ENCODE measurements at regions not wholly inside any gene's neighbourhood (a gene's known extent, or its start where the extent isn't known, plus 50 kb on each side); places are given as distances from the start of the nearest gene placed in this dataset.

DNA sequence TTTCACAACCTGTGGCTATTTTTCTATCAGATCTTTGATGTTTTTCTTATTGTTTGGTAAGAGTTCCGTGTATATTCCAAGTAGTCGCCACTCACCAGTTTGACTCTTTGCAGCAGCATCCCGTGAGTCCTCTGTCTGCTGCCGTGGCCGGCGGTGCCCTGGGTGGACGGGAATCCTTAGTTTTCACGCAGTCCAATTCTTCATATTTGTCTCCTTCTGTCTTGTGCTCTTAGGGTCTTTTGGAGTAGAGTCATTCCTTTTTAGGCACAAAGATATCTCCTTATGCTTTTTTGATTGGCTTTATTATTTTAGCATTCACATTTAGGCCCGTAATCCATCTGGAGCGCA is 94.9 kb upstream of the MSX1 start:
- H3K9ac ChIP-seq: no peak overlapping the region
- TF ChIP-seq RXRA (IDR thresholded peaks at IDR 0.05; ENCODE audit: borderline replicate concordance, low read depth) (no peak), PBX3 (IDR thresholded peaks at IDR 0.05) (no peak)
- TF ChIP-seq, protein P1, sequence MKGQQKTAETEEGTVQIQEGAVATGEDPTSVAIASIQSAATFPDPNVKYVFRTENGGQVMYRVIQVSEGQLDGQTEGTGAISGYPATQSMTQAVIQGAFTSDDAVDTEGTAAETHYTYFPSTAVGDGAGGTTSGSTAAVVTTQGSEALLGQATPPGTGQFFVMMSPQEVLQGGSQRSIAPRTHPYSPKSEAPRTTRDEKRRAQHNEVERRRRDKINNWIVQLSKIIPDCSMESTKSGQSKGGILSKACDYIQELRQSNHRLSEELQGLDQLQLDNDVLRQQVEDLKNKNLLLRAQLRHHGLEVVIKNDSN (IDR thresholded peaks at IDR 0.05; ENCODE audit: borderline replicate concordance, low read depth): no peak
- H3K27ac ChIP-seq (ENCODE audit: low read depth in 2 of 2, low read length in 1 of 2): no peak overlapping the region
- H3F3A ChIP-seq (replicated peaks; ENCODE audit: insufficient read depth): no peaks in the 10 kb centered on the region
- DNase-seq: no peak
- no peaks in the 10 kb centered on the region for H3K36me3 ChIP-seq (replicated peaks in 1 of 2; ENCODE audit: control insufficient read depth in 1 of 2, insufficient read depth in 2 of 2, low read length in 1 of 2)
- no peak overlapping the region for H3K4me2 ChIP-seq
- H3K79me2 ChIP-seq (ENCODE audit: insufficient read depth): no peaks in the 10 kb centered on the region
- H3K9me3 ChIP-seq: no peaks in the 10 kb centered on the region
- no peaks in the 10 kb centered on the region for H4K20me1 ChIP-seq (ENCODE audit: insufficient read depth)
- peaks cover 0 to 18% of the 10 kb centered on the region in 2 experiments; a peak in 1 of 4 replicates for H3K4me1 ChIP-seq (ENCODE audit: control insufficient read depth in 1 of 2, insufficient read depth in 2 of 2, low read depth in 1 of 2, low read length in 1 of 2)
- no peak overlapping the region for H3K4me3 ChIP-seq (ENCODE audit: low read depth in 2 of 2, low read length in 1 of 2)
- 97% methylated on average over 10 of the region's 10 CpGs for WGBS (ENCODE audit: low lambda C conversion rate)
- H3K27me3 ChIP-seq (ENCODE audit: insufficient read depth): no peaks in the 10 kb centered on the region
- ChIA-PET CTCF (interaction anchor here (0.9 kb wide), 1 partner anchor 17 kb away, joined by 3 read pairs; no protein-coding TSS in a partner anchor), POLR2A (no interaction called here)
- no peak overlapping the region for H2AFZ ChIP-seq (ENCODE audit: low read depth)
- H3K9me2 ChIP-seq: no peaks in the 10 kb centered on the region

DNA sequence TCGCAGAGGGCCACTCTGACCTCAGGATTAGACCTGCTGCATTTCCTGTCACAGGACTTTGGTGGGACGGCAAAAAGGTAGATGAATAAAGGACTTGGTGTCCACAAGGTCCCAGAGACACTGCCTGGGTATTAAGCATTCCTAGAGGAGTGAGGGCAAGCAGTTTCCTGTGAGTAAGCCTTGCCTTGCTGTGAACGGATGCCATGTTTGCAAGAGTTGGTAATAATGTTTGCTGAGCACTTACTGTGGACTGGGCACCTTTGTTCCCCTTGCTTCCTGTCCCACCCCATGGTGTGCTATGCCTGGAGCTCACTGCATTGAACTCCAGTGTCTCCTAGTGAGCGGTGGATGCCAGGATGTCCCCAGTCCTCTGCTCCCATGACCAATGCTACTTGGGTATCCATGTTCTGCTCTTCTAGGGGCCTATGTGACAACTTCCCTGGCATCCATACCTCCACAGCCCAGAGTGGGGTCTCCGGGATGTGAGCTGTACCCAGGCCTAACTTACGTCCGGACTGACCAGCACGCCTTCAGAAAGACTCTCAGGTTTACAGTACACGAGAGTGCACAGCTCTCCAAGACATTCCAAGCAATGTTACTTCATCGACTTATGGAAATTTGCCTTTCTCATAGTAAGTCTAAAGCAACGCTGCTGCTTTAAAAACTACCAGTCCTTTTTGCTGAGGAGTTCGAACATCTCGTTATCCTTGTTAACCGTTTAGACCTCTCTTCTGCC is 95.5 kb upstream of the MSX1 start:
- Histone ChIP-seq H4K20me1 (ENCODE audit: insufficient read depth) (no peaks in the 10 kb centered on the region), H3K9me3 (no peaks in the 10 kb centered on the region), H3K36me3 (replicated peaks in 1 of 2; ENCODE audit: control insufficient read depth in 1 of 2, insufficient read depth in 2 of 2, low read length in 1 of 2) (no peaks in the 10 kb centered on the region), H3K9ac (no peak overlapping the region), H2AFZ (ENCODE audit: low read depth) (no peak overlapping the region), H3K4me3 (ENCODE audit: low read depth in 2 of 2, low read length in 1 of 2) (no peak overlapping the region), H3K4me1 (ENCODE audit: control insufficient read depth in 1 of 2, insufficient read depth in 2 of 2, low read depth in 1 of 2, low read length in 1 of 2) (peaks cover 0 to 18% of the 10 kb centered on the region in 2 experiments; a peak in 1 of 4 replicates), H3K9me2 (no peaks in the 10 kb centered on the region), H3K27me3 (ENCODE audit: insufficient read depth) (no peaks in the 10 kb centered on the region), H3K27ac (ENCODE audit: low read depth in 2 of 2, low read length in 1 of 2) (peak overlapping the region in 1 of 2 experiments; percentile 39; a peak in 1 of 4 replicates), H3K4me2 (peak overlapping the region; percentile 49), H3K79me2 (ENCODE audit: insufficient read depth) (no peaks in the 10 kb centered on the region), H3F3A (replicated peaks; ENCODE audit: insufficient read depth) (no peaks in the 10 kb centered on the region)
- 81% methylated on average over 14 of the region's 14 CpGs for WGBS (ENCODE audit: low lambda C conversion rate)
- ChIA-PET POLR2A (interaction anchor here (0.7 kb wide), 1 partner anchor 11 kb away, joined by 3 read pairs; no protein-coding TSS in a partner anchor), CTCF (interaction anchor here (0.9 to 1.2 kb wide), 2 partner anchors 9 to 17 kb away, joined by 3 read pairs; no protein-coding TSS in a partner anchor)
- DNase-seq: no peak
- no peak for TF ChIP-seq YY1 (IDR thresholded peaks at IDR 0.05; ENCODE audit: low read depth)

- CTCF ChIA-PET: interaction anchor here (0.6 to 1.4 kb wide), 4 partner anchors 8 to 1927 kb away, joined by 3 to 4 read pairs (median 3); no protein-coding TSS in a partner anchor
- Histone ChIP-seq H3K9me2 (no peaks in the 10 kb centered on the region), H3K27ac (ENCODE audit: low read depth in 2 of 2, low read length in 1 of 2) (peak overlapping the region in 1 of 2 experiments; percentile 39; a peak in 1 of 4 replicates), H3F3A (replicated peaks; ENCODE audit: insufficient read depth) (no peaks in the 10 kb centered on the region), H2AFZ (ENCODE audit: low read depth) (no peak overlapping the region), H3K27me3 (ENCODE audit: insufficient read depth) (no peaks in the 10 kb centered on the region), H4K20me1 (ENCODE audit: insufficient read depth) (no peaks in the 10 kb centered on the region), H3K4me1 (ENCODE audit: control insufficient read depth in 1 of 2, insufficient read depth in 2 of 2, low read depth in 1 of 2, low read length in 1 of 2) (peaks cover 0 to 18% of the 10 kb centered on the region in 2 experiments; a peak in 1 of 4 replicates), H3K36me3 (replicated peaks in 1 of 2; ENCODE audit: control insufficient read depth in 1 of 2, insufficient read depth in 2 of 2, low read length in 1 of 2) (no peaks in the 10 kb centered on the region), H3K4me3 (ENCODE audit: low read depth in 2 of 2, low read length in 1 of 2) (0 out of 4 replicates have a peak overlapping the region, but pooled peaks of 1 of the 2 experiments have one; percentile 3), H3K79me2 (ENCODE audit: insufficient read depth) (no peaks in the 10 kb centered on the region), H3K4me2 (peak overlapping the region; percentile 49), H3K9ac (no peak overlapping the region), H3K9me3 (no peaks in the 10 kb centered on the region)
- POLR2A ChIA-PET: interaction anchor here (0.7 kb wide), 1 partner anchor 12 kb away, joined by 3 read pairs; no protein-coding TSS in a partner anchor
- peak; percentile 84 for DNase-seq
- WGBS (ENCODE audit: low lambda C conversion rate): 9% methylated on average over 25 of the region's 27 CpGs
- TF ChIP-seq TEAD4 (IDR thresholded peaks at IDR 0.05; ENCODE audit: borderline replicate concordance, insufficient read depth): peak; percentile 84
- peak; percentile 93 for TF ChIP-seq POLR2AphosphoS5 (IDR thresholded peaks at IDR 0.05; ENCODE audit: low read depth, low read length)
- TF ChIP-seq RAD21 (IDR thresholded peaks at IDR 0.05; ENCODE audit: low read length): no peak; the same call in 1 of the 2 replicates
- TF ChIP-seq ELF1 (IDR thresholded peaks at IDR 0.05): no peak
- TF ChIP-seq YY1 (IDR thresholded peaks at IDR 0.05; ENCODE audit: low read depth): no peak
- TF ChIP-seq FOSL2 (IDR thresholded peaks at IDR 0.05; ENCODE audit: borderline replicate concordance, low read depth): peak; percentile 42; the same call in 1 of the 2 replicates
- no peak; the same call in 1 of the 2 replicates for TF ChIP-seq USF2 (IDR thresholded peaks at IDR 0.05; ENCODE audit: borderline replicate concordance, low read depth, low read length)
- TF ChIP-seq GATA2 (CRISPR knock-in tag; IDR thresholded peaks at IDR 0.05): peak; percentile 98
- peak; percentile 42; the same call in 1 of the 2 replicates for TF ChIP-seq RXRA (IDR thresholded peaks at IDR 0.05; ENCODE audit: borderline replicate concordance, low read depth)
- no peak for TF ChIP-seq CTCF (IDR thresholded peaks at IDR 0.05)
Measured at GRCh38 chr4:4762909-4763821, 96.3 kb upstream of the MSX1 start.

Measured in SK-N-SH (cell line).